HL-60/S4 (cell line): ENCODE measurements at regions not wholly inside any gene's neighbourhood (a gene's known extent, or its start where the extent isn't known, plus 50 kb on each side); places are given as distances from the start of the nearest gene placed in this dataset.

ENCODE experiments used
- in situ Hi-C: fragments of 300-500 bp; cut with MboI; formaldehyde crosslinking; loops from 2 replicates; pipeline ENCODE4 v1.14.3; 2022; ENCODE audit warnings: low sequenced_read_pairs

DNA sequence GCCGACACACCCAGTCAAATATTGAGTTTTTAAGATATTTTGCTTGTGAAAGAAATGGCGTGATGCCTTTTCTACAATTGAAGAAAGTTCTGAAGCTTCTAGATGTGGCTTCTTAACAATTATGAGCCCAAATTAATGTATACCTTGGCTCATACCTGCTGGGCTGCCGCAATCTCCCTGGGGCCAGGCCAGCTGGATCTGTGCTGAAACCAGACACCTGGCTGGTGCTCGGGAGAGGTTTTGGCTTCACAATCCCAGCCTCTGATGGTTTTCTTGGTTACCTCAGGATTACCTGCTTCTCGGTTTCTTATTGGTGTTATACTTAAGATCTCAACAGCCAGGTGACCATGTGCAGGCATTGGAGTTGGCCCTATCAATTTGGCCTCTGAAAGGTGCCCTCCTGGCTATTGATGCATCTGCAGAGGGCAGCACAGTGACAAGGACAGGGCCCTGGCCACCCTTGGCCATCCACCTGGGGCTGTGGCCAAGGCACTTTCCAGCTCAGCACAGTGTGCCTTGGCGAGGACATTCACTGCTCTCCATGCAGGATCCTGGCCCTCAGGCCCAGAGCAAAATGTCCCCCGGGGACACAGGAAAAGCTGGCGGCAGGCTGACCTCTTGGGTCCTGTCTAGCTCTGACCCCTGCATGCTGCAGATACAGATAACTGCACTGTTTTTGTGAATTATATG lies 305.0 kb downstream of the ZNF536 start:
- in situ Hi-C loops = loop anchor here (25.0 kb wide), 1 partner anchor 1885 kb away; no protein-coding TSS in a partner anchor

DNA sequence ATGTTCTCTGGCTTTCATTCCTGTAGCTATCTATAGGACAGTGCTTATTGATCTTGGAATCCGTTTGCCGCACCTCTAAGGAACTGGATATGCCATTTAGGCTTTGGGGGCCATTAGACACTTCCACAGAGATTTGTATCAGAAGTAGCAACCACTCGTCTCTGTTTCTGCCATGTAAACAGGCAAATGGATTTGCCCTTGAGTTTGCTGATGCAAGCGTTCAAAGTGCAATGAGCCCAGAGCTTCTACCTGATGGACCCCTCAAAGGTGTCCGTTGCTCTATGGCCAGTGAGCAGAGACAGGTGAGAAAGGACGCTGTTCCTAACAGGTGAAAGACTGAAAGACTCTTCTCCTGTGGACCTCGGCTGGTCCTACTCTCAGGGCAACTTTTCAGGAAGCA lies 302.9 kb downstream of the ZNF536 start:
- in situ Hi-C loops = loop anchor here (25.0 kb wide), 1 partner anchor 1887 kb away; no protein-coding TSS in a partner anchor

DNA sequence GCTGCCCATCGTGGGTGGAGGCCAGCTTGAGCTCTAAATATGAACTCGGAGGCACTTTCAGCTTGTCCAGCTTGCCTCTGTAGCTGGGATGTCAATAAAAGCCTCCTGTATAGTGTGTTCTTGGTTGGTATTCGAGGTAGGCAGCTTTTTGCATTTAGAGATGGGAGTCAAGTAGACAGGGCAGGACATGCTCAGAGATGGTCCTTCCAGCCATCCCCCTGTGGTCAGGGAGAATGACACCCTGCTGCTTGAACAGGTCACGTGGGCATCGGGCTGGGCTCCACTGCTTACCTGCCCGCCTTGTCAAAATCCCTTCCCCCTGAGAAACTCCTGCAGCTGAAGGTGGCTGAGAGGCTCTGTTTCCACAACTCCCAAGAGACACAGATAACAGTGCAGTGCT lies 302.5 kb downstream of the ZNF536 start:
- in situ Hi-C loops = loop anchor here (25.0 kb wide), 2 partner anchors 937 to 1888 kb away; no protein-coding TSS in a partner anchor

DNA sequence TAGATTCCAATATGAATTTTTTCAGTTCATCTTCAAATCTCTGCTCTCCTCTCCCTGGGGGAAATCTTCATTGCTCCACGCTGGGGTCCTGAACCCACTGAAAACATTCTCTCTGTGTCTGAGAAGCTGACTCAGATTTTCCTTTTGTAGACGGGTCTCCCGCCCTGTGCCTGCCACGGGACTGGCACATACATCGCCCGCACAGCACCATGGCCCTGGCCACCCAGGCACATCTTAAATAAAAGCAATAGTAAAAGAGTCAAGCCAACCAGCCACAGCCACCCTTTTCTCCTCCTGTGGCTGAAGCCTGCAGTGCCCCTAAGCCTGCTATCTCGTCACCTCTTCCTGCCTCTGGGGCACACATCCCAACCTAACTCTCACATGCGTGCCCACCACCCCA lies 301.2 kb downstream of the ZNF536 start:
- in situ Hi-C loops = loop anchor here (25.0 kb wide), 1 partner anchor 936 kb away; no protein-coding TSS in a partner anchor

DNA sequence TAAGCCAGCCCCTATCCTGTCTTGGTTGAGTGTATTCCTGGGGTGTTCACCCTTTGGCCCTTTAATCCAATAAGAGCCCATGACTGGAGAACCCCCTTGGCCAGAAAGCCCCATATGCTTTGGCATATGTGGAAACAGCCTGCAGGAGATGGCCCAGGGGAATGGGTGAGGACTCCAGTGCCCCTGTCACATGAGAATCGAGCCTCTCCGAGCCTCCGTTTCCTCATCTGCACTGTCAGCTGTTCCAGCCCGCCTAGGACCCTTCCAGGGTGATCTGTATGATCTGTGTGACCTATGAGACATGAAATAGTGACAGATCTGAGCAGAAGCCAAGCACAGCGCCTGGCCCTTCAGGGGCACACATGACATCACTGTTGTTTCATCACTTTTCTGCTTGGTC lies 300.7 kb downstream of the ZNF536 start:
- in situ Hi-C loops = loop anchor here (25.0 kb wide), 1 partner anchor 936 kb away; no protein-coding TSS in a partner anchor

DNA sequence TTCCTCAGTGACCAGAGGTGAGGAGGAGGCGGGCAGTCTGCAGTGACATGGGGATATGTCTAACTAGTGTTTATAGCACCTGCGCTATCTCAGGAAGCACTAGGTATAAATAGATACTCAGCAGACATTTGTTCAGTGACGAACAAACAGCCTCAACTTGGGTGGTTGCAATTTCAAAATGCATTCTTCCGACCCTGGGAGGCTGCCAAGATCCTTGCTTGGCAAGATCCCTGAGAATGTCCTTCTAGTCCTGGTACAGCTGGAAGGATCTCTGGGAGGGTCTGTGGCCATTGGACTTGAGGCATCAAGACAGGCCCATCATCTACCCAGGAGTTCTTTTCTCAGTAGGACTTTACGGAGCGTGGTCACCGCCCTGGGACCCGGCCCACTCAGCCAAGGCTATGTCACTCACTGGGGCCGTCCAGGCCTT lies 299.5 kb downstream of the ZNF536 start:
- in situ Hi-C loops = loop anchor here (25.0 kb wide), 1 partner anchor 934 kb away; no protein-coding TSS in a partner anchor

DNA sequence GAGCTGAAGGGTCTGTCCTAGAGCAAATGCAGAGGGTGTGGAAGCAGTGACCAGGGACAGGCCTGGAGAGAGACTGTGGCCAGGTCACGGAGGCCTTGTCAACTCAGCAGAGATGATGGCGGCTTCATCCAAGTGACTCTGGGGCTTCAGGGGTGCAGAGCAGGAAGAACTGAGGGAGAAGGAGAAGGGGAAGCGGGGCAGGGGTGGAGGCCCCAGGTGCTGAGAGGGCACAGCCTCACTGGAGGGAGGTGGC lies 299.1 kb downstream of the ZNF536 start:
- in situ Hi-C loops = loop anchor here (25.0 kb wide), 1 partner anchor 934 kb away; no protein-coding TSS in a partner anchor

DNA sequence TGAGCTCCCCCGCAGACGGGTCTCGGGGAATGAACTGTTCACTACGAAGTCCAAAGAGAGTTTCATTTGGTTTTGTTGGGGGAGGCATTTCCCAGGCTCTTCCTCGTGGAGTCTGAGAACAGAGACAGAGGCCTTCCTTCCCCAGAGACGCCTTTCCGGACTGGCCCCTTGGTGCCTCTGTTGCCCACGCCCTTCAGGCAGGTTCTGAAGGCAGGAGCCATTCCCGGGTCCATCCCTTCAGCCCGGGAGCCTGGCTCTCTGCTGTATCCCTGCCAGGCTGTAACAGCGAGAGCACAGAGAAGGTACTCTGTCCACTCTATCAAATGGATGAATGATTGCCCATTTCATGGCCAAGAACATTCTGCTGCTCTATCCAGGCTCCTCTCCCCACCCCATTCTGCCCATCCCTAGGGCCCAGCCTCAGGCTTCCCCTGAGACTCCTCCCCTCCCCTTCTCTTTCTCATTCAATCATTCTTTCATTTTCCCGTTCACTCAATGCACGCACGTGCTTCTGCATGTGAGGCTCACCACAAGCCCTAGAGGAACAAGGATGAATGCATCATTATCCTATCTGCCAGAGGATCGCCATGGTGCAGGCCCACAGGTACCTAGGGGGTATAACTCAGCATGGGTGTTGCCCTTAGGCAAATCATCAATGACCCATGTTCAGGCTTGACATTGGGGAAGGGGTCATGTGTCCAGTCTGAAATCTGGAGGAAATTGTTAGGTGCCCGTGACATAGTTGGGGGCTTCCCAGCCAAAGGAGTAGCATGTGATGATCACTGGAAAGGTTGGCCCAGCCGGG lies 298.6 kb downstream of the ZNF536 start:
- in situ Hi-C loops = loop anchor here (25.0 kb wide), 1 partner anchor 933 kb away; no protein-coding TSS in a partner anchor

DNA sequence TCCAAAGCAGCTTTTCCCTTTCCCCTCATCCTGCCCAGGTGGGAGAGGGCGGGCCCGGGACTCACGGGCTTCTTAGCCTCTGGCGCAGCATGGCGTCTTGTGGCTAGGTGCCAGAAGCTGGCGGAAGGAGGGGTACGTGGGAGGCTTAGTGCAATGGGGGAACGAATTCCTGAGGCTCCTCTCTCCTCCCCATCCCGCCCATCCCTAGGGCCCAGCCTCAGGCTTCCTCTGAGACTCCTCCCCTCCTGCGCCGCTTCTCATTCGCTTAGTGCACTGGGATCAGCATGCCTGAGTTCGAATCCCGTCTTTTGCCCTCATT lies 297.8 kb downstream of the ZNF536 start:
- in situ Hi-C loops = loop anchor here (25.0 kb wide), 1 partner anchor 933 kb away; no protein-coding TSS in a partner anchor

DNA sequence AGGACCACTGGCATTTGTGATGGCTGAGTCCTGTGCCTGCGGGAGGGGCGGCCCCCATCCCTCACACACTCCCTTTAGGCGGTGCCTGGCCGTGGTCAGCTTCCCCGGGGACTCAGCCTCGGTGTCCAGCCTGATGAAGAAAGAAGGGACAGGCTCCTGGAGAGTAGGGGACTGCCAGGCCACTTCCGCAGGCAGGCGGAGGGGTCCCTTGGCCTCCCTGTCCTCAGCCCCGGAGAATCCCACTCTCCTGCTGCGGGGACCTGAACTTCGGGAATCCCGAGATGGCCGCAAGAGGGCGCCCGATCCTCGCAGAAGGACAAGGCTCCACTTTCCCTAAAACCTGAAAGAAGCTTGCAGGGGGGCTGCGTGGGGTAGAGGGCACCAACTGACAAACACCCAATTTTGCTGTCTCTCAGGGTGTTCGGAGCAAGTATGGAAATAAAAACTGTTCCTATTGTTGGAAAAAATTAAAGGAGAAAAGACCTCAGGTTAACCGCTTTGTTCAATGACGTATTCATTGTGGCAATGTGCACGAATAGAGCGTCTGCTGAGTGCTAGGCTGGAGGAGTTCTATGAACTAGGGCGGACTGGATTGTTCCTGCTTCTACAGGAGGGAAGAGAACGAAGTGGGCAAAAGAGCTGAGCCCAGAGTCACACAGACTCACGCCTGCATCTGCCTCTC lies 297.3 kb downstream of the ZNF536 start:
- in situ Hi-C loops = loop anchor here (25.0 kb wide), 1 partner anchor 932 kb away; no protein-coding TSS in a partner anchor

DNA sequence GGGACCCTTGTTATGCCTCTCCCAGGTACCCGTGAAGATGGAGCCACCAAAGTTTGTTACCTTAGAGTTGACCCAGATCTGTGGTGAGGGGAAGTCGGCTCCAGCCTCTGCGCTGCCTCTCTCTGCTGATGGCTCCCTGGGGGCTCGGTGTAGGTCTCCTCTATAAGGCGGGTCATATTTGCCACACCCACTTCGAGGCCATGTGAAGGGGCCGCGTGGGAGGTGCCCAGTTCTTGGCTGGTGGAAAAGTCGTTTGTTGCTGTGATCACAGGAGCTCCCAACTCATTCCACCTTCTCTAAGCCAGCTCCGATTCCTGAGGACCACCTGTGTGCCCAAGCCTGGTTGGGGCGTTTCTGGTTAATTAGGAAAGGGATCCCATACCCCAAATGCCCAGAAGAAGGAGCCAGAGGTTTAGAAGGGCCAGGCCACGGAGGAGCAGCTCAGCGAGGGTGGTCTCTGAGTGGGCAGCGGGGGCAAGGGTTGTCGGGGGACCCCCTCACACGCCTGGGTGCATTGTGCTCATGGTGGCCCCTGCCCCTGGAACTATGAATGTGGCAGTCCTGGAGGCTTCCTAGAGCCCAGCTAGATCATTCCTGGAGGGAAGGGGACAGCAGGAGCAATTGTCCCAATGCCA lies 296.5 kb downstream of the ZNF536 start:
- in situ Hi-C loops = loop anchor here (25.0 kb wide), 1 partner anchor 931 kb away; no protein-coding TSS in a partner anchor

DNA sequence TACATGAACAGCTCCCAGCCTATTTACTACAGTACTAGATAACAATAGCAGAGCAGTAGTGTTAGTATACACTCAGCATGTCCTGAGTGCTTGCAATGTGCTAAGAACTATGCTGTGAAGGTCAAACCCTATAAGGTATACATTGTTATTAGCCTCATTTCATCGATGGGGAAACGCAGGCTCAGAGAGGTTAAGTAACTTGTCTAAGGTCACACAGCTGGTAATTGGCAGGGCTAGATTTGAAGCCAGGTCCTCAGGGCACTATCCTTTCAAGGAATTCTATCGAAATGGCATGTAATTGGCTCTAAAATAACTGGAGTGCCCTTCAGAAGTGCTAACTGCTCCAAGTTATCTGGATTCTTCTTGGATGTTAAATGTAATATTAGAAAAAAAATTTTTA lies 295.6 kb downstream of the ZNF536 start:
- in situ Hi-C loops = loop anchor here (25.0 kb wide), 1 partner anchor 930 kb away; no protein-coding TSS in a partner anchor

DNA sequence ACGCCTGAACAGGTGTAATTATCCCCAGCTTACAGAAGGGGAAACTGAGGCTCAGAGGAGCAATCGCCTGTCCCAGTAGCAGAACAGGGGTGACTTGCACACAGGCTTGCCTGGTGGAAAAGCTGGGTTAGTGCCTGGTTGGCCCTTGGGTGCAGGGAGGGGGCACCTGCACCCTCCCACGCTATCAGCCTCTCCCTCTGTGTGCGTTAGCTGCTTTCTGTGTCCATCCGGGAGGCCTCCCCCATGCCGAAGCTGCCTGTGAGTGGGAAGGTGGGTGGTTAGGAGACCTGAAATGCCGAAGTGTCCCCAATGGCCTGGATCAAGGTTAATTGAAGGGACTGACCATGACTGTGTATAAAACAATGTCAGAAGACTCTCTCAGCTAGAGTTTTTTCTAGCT lies 295.0 kb downstream of the ZNF536 start:
- in situ Hi-C loops = loop anchor here (25.0 kb wide), 1 partner anchor 930 kb away; no protein-coding TSS in a partner anchor

DNA sequence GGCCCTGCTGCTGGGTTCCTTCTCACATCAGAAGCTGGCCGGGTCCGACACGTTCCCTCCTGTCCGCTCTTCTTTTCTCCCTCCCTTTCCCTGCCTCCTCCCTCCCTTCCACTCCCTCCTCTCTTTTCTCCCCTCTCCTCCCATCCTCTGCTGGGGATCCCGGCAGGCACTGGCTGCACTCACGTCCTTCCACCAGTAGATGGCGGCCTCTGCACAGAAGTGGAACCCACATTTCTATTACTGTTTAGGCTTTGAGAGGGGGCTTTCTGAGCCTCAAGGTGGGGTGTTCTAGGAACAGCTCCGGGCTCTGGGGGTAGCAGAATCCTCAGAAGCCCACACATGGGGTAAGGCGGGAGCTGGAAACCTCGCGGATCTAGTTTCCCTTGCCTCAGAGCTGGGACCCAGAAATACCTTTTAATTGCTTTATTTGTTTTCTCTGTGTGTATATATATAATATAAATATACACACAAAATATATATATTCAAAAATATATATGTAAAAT lies 294.2 kb downstream of the ZNF536 start:
- in situ Hi-C loops = loop anchor here (25.0 kb wide), 1 partner anchor 929 kb away; no protein-coding TSS in a partner anchor

DNA sequence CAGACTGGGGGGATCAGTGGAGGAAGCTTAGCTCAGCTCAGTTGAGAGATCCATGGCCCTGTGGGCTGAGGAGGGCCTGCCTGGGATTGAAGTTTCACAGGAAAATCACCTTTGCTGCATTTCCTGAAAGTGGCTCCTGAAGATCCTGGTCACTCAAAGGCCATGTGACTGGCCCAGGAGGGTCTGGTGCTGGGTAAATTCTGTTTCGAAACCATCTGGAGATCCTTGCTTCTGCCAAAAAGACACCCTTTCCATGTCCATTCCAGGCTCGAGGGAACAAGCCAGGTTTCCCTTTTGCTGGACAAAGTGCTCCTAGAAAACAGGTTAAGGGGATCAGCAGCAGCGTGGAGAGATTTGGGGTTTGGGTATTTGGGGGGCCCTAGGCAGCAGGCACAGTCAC lies 293.3 kb downstream of the ZNF536 start:
- in situ Hi-C loops = loop anchor here (25.0 kb wide), 1 partner anchor 928 kb away; no protein-coding TSS in a partner anchor

DNA sequence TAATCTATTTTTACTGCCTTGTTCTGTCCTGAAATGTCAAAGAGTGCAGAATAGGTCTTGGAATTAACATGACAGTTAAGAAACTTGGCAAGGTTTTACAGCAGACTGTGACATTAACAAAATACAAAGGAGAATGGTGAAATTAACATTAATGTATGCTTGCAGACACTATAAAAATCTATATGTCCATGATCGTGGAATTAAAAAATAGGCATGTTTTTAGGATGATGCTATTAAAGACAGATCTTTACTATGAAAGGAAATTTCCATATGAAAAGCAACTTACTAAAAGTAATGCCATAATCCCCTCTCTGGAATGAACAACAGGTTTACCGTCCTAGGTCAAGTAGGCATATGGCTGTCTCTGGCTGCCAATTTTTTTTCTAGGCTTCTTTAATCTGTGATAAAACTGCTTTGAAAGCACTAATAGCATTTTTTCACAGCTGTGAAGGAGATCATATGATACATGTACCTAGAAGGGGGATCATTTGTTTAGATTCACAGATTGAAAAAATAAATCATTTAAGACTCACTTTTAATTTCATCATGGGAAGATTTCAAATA lies 291.5 kb downstream of the ZNF536 start:
- in situ Hi-C loops = loop anchor here (25.0 kb wide), 1 partner anchor 926 kb away; no protein-coding TSS in a partner anchor

DNA sequence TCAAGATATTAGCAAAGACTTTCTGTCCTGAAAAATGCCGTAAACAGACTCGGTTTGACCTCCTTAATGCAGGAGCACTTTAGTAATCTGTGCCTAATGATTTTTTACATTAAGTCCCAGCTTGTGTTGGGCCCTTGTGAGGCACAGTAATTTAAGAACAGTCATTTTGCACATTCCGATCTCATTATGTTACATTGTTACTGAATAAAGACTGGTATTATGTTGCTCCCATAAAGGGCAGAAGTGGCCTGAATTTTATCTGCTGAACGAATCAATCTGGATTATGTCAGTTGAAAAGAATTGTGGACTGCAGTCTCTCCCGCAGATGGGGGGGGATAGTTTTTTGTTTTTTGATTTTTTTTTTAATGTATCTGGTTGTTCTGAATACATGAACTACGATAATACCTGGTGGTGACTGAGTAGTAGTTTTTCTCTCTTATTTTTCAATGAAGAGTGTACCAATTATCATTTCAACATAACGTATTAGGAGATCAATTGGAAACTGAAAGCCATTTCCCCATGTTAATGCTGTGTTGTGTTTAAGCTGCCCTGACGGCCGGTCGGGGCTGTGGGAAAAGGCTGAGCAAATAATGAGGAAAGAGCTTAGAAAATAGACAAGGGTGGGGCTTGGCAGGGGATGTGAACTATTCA lies 290.2 kb downstream of the ZNF536 start:
- in situ Hi-C loops = loop anchor here (25.0 kb wide), 1 partner anchor 925 kb away; no protein-coding TSS in a partner anchor

DNA sequence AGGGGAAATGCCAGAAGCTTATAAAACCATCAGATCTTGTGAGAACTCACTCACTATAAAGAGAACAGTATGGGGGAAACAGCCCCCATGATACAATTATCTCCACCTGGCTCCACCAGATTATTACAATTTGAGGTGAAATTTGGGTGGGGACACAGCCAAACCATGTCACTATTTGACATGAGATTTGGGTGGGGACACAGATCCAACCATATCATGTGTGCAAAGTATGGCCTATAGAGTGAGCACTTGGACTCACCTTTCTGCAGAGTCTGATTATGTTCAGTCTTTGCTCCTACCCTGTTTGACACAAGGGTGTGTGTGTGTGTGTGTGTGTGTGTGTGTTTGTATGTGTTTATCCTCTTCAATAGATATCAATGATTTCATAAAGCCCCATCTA lies 287.5 kb downstream of the ZNF536 start:
- in situ Hi-C loops = loop anchor here (25.0 kb wide), 1 partner anchor 922 kb away; no protein-coding TSS in a partner anchor

DNA sequence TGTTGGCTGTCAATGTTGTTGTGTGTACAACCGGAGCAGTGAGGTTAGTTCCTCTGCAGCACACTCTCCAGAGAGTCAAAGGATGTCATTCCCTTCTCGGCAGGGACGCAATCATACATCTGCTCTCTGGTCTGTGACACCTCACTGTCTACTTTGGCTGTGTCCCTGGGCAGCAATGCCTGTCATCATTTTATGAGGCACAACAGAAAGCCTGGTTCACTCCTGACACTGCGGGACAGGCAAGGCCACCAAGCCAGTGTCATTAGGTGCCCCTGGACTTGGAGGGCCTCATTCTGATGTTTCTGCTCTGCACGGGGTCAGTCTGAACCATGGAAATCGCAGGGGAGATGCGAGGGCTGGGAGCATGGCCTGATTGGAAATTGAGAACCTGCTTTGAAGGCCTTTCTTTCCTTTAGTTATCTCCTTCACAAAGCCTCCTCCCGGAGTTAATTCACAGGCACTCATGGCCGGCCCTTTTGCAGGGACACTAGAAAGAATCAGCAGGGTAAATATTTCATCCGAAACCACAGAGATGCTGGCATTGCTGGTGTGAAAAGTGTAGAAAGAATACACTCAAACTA lies 284.4 kb downstream of the ZNF536 start:
- in situ Hi-C loops = loop anchor here (25.0 kb wide), 1 partner anchor 919 kb away; no protein-coding TSS in a partner anchor
